Mammary epithelial cell (primary cell): ENCODE measurements at regions not wholly inside any gene's neighbourhood (a gene's known extent, or its start where the extent isn't known, plus 50 kb on each side); places are given as distances from the start of the nearest gene placed in this dataset.

ENCODE experiments used
- EZH2 ChIP-seq: IDR thresholded peaks from 2 replicates; pipeline ENCODE4 v1.6.1; 2012; ENCODE audit warnings: low read length, inconsistent platforms, borderline replicate concordance
- TF ChIP-seq, protein P1 (sequence below), 2 donors: IDR thresholded peaks in 1 of 2; conservative IDR thresholded peaks in 1 of 2; 2 replicates each; pipeline ENCODE4 v1.5.1; 2011 to 2012; ENCODE audit warnings: inconsistent platforms in 2 of 2, low read length in 2 of 2, mild to moderate bottlenecking in 2 of 2, control low read depth in 1 of 2, low read depth in 1 of 2; ENCODE audit not compliant: insufficient read depth in 1 of 2; ENCODE audit errors: extremely low read depth in 1 of 2

DNA sequence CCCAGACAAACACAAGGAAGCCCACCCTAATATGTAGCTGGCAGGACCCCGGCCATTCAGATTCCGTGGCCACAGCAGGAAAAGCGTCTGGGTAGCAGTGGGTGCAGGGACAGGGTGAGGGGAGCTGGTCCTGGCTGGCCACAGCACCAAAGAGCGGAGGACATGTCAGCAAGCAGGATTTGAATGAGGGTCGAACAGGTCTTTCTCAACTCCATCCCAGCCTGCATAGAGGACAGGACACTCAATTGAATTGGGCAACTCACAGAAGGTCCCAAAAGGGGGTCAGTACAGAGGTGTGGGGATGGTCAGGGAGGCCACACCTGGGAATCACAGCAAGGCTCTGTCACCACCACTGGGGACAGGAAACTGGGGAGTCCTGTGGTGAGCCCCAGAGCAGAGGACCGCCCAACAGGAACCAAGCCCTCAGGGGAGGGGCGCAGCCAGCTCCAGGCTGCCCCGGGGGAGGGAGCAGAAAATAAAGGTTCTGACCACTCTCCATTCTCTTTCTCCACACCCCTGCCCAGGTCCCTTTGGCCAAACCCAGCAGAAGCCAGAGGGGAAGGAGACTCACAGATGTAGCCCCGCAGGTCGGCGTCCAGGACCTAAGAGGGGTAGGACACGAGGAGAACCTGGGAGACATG lies 108.7 kb upstream of the PPP2R2D start:
- TF ChIP-seq EZH2: no peak
- TF ChIP-seq, protein P1, sequence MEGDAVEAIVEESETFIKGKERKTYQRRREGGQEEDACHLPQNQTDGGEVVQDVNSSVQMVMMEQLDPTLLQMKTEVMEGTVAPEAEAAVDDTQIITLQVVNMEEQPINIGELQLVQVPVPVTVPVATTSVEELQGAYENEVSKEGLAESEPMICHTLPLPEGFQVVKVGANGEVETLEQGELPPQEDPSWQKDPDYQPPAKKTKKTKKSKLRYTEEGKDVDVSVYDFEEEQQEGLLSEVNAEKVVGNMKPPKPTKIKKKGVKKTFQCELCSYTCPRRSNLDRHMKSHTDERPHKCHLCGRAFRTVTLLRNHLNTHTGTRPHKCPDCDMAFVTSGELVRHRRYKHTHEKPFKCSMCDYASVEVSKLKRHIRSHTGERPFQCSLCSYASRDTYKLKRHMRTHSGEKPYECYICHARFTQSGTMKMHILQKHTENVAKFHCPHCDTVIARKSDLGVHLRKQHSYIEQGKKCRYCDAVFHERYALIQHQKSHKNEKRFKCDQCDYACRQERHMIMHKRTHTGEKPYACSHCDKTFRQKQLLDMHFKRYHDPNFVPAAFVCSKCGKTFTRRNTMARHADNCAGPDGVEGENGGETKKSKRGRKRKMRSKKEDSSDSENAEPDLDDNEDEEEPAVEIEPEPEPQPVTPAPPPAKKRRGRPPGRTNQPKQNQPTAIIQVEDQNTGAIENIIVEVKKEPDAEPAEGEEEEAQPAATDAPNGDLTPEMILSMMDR (conservative IDR thresholded peaks at IDR 0.05 in 1 of 2, IDR thresholded peaks at IDR 0.05 in 1 of 2; ENCODE audit: extremely low read depth in 1 of 2, insufficient read depth in 1 of 2, low read depth in 1 of 2, low read length in 2 of 2): no peak
